Brain microvascular endothelial cell (primary cell): ENCODE measurements at regions not wholly inside any gene's neighbourhood (a gene's known extent, or its start where the extent isn't known, plus 50 kb on each side); places are given as distances from the start of the nearest gene placed in this dataset.

ENCODE experiments used
- DNase-seq: peaks from one replicate; pipeline ENCODE4 v3.0.0-alpha.2; 2020
- H3K27ac ChIP-seq: fragments of 250-450 bp; sonication (Bioruptor Pico); 2 replicates; pipeline ENCODE4 v1.5.1; 2020; ENCODE audit warnings: mild to moderate bottlenecking, moderate library complexity
- H3K27me3 ChIP-seq: fragments of 250-450 bp; sonication (Bioruptor Pico); replicated peaks from 2 replicates; pipeline ENCODE4 v1.5.1; 2020; ENCODE audit warnings: mild to moderate bottlenecking
- H3K36me3 ChIP-seq: fragments of 250-450 bp; sonication (Bioruptor Pico); replicated peaks from 2 replicates; pipeline ENCODE4 v1.5.1; 2020; ENCODE audit warnings: mild to moderate bottlenecking
- H3K4me3 ChIP-seq: 2 replicates; pipeline ENCODE4 v1.5.1; 2011; ENCODE audit warnings: low read depth, mild to moderate bottlenecking, control low read depth, low read length, moderate library complexity
- CTCF ChIP-seq: IDR thresholded peaks from 2 replicates; pipeline ENCODE4 v1.5.1; 2011; ENCODE audit warnings: low read depth, mild to moderate bottlenecking, moderate library complexity, low read length, control low read depth, inconsistent platforms; ENCODE audit errors: missing control alignments
- in situ Hi-C: cut with HindIII; loops from 2 replicates; pipeline ENCODE4 v1.10.0; 2017; ENCODE audit warnings: low sequenced_read_pairs, low pct_ligation_motif_present

DNA sequence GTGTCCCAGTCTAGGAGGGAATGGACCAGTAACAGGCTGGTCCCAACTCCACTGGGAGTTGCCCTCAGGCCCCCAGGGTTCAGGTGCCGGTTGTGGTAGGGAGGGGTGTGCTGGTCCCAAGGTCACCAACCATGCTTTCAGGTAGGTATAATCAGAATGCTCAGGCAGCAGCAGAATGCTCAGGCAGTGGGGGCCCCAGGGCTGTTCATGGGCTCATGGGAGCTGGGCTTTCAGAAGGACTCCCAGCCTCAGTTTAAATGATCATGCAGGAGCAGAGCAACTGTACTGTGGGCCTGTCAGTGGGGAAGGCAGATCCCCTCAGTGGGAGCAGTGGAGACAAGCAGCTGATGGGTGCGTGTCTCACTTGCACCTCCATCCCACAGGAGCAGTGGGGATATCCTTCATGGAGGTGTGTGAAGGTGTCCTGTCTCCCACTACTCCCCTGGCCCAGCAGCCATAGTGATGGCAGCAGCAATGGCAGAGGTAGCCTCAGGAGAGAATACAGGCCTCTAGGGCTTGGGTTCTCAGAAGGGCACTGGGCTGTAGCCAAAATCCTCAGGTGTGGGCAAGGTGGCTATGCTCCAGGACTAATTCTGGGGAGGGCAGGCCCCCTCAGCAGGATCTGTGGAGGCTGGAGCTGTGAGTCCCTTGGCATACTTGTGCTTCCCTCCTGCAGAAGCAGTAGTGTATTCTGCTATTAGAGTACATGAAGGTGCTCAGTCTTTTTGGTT, 917.3 kb upstream of the B3GALT2 start:
- no peaks in the 10 kb centered on the region for H3K36me3 ChIP-seq
- H3K27me3 ChIP-seq, result no peaks in the 10 kb centered on the region
- no peak for DNase-seq
- no peak for TF ChIP-seq CTCF
- no peak overlapping the region for H3K4me3 ChIP-seq
- H3K27ac ChIP-seq, result no peak overlapping the region
- in situ Hi-C loops, result no loop called here

DNA sequence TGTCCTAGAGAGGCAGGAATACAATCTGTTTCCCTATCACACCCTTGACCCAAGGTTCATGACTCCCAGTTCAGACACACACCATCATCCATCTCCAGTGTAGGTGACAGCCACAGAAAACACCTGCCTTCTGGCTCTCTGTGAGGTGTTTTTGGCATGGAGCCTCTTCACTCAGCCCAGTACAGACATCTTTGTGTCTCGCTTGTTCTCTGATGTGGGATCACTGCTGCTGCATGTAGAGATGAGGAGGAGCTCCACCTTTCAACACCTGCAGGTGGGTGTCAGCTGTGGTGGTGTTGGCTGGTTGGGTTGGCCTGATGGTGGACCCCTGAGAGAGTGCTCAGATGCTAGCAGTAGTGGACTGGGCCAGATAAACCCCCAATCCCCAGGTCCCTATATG, 916.7 kb upstream of the B3GALT2 start:
- TF ChIP-seq CTCF, result no peak
- no peak for DNase-seq
- H3K4me3 ChIP-seq, result no peak overlapping the region
- no peaks in the 10 kb centered on the region for H3K36me3 ChIP-seq
- H3K27ac ChIP-seq, result no peak overlapping the region
- in situ Hi-C loops, result no loop called here
- no peaks in the 10 kb centered on the region for H3K27me3 ChIP-seq

GRCh38 chr1:194102607-194103006, 916.2 kb upstream of the B3GALT2 start:
- H3K36me3 ChIP-seq, result no peaks in the 10 kb centered on the region
- no peak overlapping the region for H3K27ac ChIP-seq
- H3K27me3 ChIP-seq, result no peaks in the 10 kb centered on the region
- peak; percentile 39 for TF ChIP-seq CTCF
- H3K4me3 ChIP-seq, result no peak overlapping the region
- in situ Hi-C loops, result no loop called here
- no peak for DNase-seq

DNA sequence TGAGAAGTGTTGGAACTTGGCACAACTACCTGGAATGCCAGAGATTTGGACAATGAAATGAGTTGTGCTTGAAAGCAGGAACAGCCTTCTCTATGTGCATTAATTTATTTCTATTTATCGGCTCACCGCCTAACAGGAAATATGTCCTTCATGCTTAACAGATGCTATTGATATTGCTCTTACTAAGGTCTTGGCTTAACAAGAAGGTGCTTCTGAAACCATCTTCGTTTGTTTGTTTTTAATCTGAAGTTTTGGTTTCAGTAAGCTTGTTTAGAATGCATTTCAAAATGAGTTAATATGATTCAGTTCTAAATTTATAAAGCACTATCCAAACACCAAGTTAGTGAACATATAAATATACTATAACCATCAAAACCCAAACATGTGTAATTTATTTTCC, 898.3 kb upstream of the B3GALT2 start:
- DNase-seq, result no peak
- in situ Hi-C loops, result no loop called here
- H3K27me3 ChIP-seq, result no peaks in the 10 kb centered on the region
- no peaks in the 10 kb centered on the region for H3K36me3 ChIP-seq
- no peak for TF ChIP-seq CTCF
- no peak overlapping the region for H3K27ac ChIP-seq
- H3K4me3 ChIP-seq, result no peak overlapping the region

DNA sequence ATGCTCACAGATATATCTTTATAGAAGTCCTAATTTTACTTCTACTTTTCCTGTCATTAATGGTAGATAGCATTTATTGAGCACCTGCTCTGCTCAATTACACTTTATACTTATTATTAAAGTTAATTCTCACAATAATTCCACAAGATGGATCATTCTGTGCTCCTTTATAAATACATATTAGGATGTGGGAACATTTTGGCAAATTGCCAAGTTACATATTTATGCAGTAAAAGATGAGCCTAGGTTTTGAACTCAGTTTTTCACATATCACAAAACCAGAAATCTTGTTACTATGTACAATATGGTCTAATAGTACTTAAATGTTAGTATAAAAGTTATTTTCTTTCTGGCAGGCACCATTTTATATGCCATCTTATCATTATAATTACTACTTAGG, 895.0 kb upstream of the B3GALT2 start:
- Histone ChIP-seq H3K27ac (no peak overlapping the region), H3K36me3 (no peaks in the 10 kb centered on the region), H3K27me3 (no peaks in the 10 kb centered on the region), H3K4me3 (no peak overlapping the region)
- in situ Hi-C loops, result no loop called here
- TF ChIP-seq CTCF, result no peak
- DNase-seq, result no peak

DNA sequence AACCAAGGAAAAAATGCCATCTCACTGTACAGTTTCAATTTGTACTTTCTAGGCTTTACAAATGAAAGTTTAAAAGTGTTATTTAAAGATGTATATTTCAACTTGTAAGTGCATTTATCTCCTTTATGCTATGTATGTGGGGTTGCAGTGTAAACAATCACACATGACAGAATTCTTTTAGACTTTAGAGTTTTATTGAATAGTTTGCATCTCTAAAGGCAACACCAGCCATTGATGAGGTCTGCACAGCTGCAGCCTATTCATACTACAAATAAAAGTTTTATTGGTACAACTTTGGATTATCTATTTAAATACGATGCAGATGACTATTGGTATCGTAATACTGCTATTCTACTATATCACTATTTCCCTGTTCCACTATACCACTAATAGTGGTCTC, 894.4 kb upstream of the B3GALT2 start:
- H3K36me3 ChIP-seq, result no peaks in the 10 kb centered on the region
- no peak for DNase-seq
- no peaks in the 10 kb centered on the region for H3K27me3 ChIP-seq
- TF ChIP-seq CTCF, result no peak
- H3K27ac ChIP-seq, result no peak overlapping the region
- in situ Hi-C loops, result no loop called here
- no peak overlapping the region for H3K4me3 ChIP-seq
